Breast epithelium (tissue), 3 donors: ENCODE measurements at regions not wholly inside any gene's neighbourhood (a gene's known extent, or its start where the extent isn't known, plus 50 kb on each side); places are given as distances from the start of the nearest gene placed in this dataset.

Experiments
- POLR2A ChIP-seq: fragments of 450-650 bp; IDR thresholded peaks from one replicate; pipeline ENCODE4 v1.6.1; 2016; ENCODE audit warnings: antibody characterized with exemption, mild to moderate bottlenecking, moderate library complexity
- TF ChIP-seq, protein P1 (sequence below), 3 donors: fragments of 450-650 bp; IDR thresholded peaks; one replicate each; pipeline ENCODE4 v1.5.1; 2016 to 2017; ENCODE audit warnings: antibody characterized with exemption in 3 of 3, mild to moderate bottlenecking in 3 of 3, moderate library complexity in 3 of 3

DNA sequence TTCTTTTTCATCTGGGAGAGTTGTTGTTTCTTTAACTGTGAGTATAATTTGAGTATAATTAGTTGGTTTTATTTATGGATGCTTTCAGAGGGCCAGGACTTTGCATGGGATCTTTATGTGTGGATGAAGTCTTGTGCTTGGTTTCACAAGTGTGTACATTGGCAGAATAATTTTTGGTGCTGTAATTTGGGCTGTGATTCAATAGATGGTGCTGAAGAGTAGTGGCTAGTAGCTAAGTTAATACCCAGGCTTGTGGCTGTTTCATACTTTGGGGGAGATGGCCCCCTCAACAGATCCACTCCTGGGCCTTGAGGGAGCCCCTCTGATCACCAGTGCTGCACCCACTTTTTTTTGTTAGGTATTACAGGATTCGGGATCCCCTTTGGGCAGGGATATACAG is 1142.4 kb downstream of the SLITRK1 start:
- TF ChIP-seq, protein P1, sequence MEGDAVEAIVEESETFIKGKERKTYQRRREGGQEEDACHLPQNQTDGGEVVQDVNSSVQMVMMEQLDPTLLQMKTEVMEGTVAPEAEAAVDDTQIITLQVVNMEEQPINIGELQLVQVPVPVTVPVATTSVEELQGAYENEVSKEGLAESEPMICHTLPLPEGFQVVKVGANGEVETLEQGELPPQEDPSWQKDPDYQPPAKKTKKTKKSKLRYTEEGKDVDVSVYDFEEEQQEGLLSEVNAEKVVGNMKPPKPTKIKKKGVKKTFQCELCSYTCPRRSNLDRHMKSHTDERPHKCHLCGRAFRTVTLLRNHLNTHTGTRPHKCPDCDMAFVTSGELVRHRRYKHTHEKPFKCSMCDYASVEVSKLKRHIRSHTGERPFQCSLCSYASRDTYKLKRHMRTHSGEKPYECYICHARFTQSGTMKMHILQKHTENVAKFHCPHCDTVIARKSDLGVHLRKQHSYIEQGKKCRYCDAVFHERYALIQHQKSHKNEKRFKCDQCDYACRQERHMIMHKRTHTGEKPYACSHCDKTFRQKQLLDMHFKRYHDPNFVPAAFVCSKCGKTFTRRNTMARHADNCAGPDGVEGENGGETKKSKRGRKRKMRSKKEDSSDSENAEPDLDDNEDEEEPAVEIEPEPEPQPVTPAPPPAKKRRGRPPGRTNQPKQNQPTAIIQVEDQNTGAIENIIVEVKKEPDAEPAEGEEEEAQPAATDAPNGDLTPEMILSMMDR (IDR thresholded peaks at IDR 0.05): no peak
- no peak for TF ChIP-seq POLR2A
